A549 (cell line): ENCODE measurements at regions not wholly inside any gene's neighbourhood (a gene's known extent, or its start where the extent isn't known, plus 50 kb on each side); places are given as distances from the start of the nearest gene placed in this dataset.

ENCODE experiments used
- ATAC-seq, 2 experiments: fragments of 200-7000 bp in 1 of 2; fragments of >200 bp in 1 of 2; cut with Nextera tagmentation in 1 of 2; cut with Tn5 transposase in 1 of 2; 3 replicates each; pipeline versions ENCODE4 v1.8.0 to v1.9.1; 2018 to 2020; ENCODE audit warnings: mild to moderate bottlenecking in 1 of 2, moderate library complexity in 1 of 2
- CTCF ChIA-PET: fragments of 300-600 bp; sonication (Branson Sonifier 250); formaldehyde crosslinking; extraction: SDS; loops from one replicate; lab custom pipeline; 2021; ENCODE audit warnings: antibody characterized with exemption, inconsistent platforms; lab: Yijun Ruan, JAX
- POLR2A ChIA-PET: fragments of 350-600 bp; formaldehyde crosslinking; extraction: SDS; loops from one replicate; lab custom pipeline; 2021; ENCODE audit warnings: antibody characterized with exemption, inconsistent platforms; lab: Yijun Ruan, JAX
- DNase-seq, 2 experiments: peaks; one replicate each; pipeline versions ENCODE4 v3.0.0 to v3.0.0-alpha.2; 2011 to 2016; ENCODE audit warnings: low read depth in 1 of 2, low spot score in 1 of 2
- FAIRE-seq: peaks from 2 replicates; lab custom pipeline; 2011; peaks lifted over from hg19 to GRCh38; lab: Jason Lieb, UNC
- H3K27ac ChIP-seq, 2 experiments: fragments of >200 bp; sonication (Bioruptor Twin); formaldehyde crosslinking; 3 replicates each; pipeline ENCODE4 v1.5.1; 2016 to 2017
- H3K4me1 ChIP-seq: fragments of >200 bp; sonication (Bioruptor Twin); formaldehyde crosslinking; 3 replicates; pipeline ENCODE4 v1.6.1; 2016
- H3K4me2 ChIP-seq: fragments of >200 bp; sonication (Bioruptor Twin); formaldehyde crosslinking; 3 replicates; pipeline ENCODE4 v1.6.1; 2016
- H3K4me3 ChIP-seq: fragments of >200 bp; sonication (Bioruptor Twin); formaldehyde crosslinking; 3 replicates; pipeline ENCODE4 v1.5.1; 2016
- H3K9me3 ChIP-seq: fragments of >200 bp; sonication (Bioruptor Twin); formaldehyde crosslinking; 3 replicates; pipeline ENCODE4 v1.6.1; 2016
- BHLHE40 ChIP-seq: IDR thresholded peaks from 2 replicates; pipeline ENCODE4 v1.6.1; 2012; ENCODE audit warnings: low read depth, low read length, inconsistent platforms
- CHD2 ChIP-seq: fragments of 150-350 bp; IDR thresholded peaks from 2 replicates; pipeline ENCODE4 v1.6.1; 2014; ENCODE audit warnings: low read length; ENCODE audit not compliant: partially characterized antibody
- CTCF ChIP-seq: fragments of >200 bp; sonication (Bioruptor Twin); formaldehyde crosslinking; IDR thresholded peaks from 3 replicates; pipeline ENCODE4 v1.5.1; 2016
- EHMT2 ChIP-seq: fragments of 200-600 bp; sonication (generic); IDR thresholded peaks from 2 replicates; pipeline ENCODE4 v1.6.1; 2016; ENCODE audit warnings: antibody characterized with exemption, low read depth, mild to moderate bottlenecking, moderate library complexity
- ELK1 ChIP-seq: fragments of 150-350 bp; IDR thresholded peaks from 2 replicates; pipeline ENCODE4 v1.6.1; 2014; ENCODE audit warnings: low read depth, mild to moderate bottlenecking, low read length
- EP300 ChIP-seq, 2 experiments: fragments of >200 bp; sonication (Bioruptor Twin); formaldehyde crosslinking; IDR thresholded peaks; 2 replicates in 1 of 2; 3 replicates in 1 of 2; pipeline ENCODE4 v1.6.1; 2016 to 2017
- ESRRA ChIP-seq: fragments of 150-350 bp; IDR thresholded peaks from 2 replicates; pipeline ENCODE4 v1.6.1; 2014; ENCODE audit warnings: mild to moderate bottlenecking, low read length, borderline replicate concordance
- FOSL2 ChIP-seq, 2 experiments: fragments of 450-650 bp in 1 of 2; fragments of >200 bp in 1 of 2; sonication (Bioruptor Twin) in 1 of 2; formaldehyde crosslinking; IDR thresholded peaks; 2 replicates each; pipeline versions ENCODE4 v1.5.0 to v1.6.1; 2016 to 2020; ENCODE audit warnings: mild to moderate bottlenecking in 1 of 2, moderate library complexity in 1 of 2
- HEYL ChIP-seq: fragments of 250-450 bp; sonication (Bioruptor Pico); IDR thresholded peaks from 2 replicates; pipeline ENCODE4 v1.8.0; 2021; ENCODE audit warnings: mild to moderate bottlenecking, moderate library complexity
- HMGXB4 ChIP-seq: fragments of 250-450 bp; sonication (Bioruptor Pico); IDR thresholded peaks from 2 replicates; pipeline ENCODE4 v1.5.0; 2021; ENCODE audit warnings: mild to moderate bottlenecking, moderate library complexity, borderline replicate concordance
- HOXB13 ChIP-seq: fragments of 250-450 bp; sonication (Bioruptor Pico); IDR thresholded peaks from 2 replicates; pipeline ENCODE4 v1.5.0; 2020; ENCODE audit warnings: low read depth, mild to moderate bottlenecking, moderate library complexity
- MAFK ChIP-seq: fragments of 450-650 bp; IDR thresholded peaks from 2 replicates; pipeline ENCODE4 v1.6.1; 2014; ENCODE audit not compliant: partially characterized antibody
- NR3C1 ChIP-seq: fragments of >200 bp; sonication (Bioruptor Twin); formaldehyde crosslinking; IDR thresholded peaks from 3 replicates; pipeline ENCODE4 v1.6.1; 2017
- PBX3 ChIP-seq: IDR thresholded peaks from 2 replicates; pipeline ENCODE4 v1.6.1; 2012
- POLR2A ChIP-seq: IDR thresholded peaks from 2 replicates; pipeline ENCODE4 v1.6.1; 2012; ENCODE audit warnings: mild to moderate bottlenecking, low read length
- RAD21 ChIP-seq, 2 experiments: fragments of >200 bp in 1 of 2; sonication (Bioruptor Twin) in 1 of 2; formaldehyde crosslinking in 1 of 2; IDR thresholded peaks in 1 of 2; conservative IDR thresholded peaks in 1 of 2; 2 replicates in 1 of 2; 3 replicates in 1 of 2; pipeline ENCODE4 v1.6.1; 2012 to 2018; ENCODE audit warnings: inconsistent platforms in 1 of 2
- SMC3 ChIP-seq: fragments of >200 bp; sonication (Bioruptor Twin); formaldehyde crosslinking; IDR thresholded peaks from 3 replicates; pipeline ENCODE4 v1.6.1; 2018; ENCODE audit warnings: inconsistent platforms
- SREBF2 ChIP-seq: fragments of 450-650 bp; IDR thresholded peaks from 2 replicates; pipeline ENCODE4 v1.6.1; 2014; ENCODE audit warnings: mild to moderate bottlenecking, moderate library complexity
- TFCP2L1 ChIP-seq: fragments of 250-450 bp; sonication (Bioruptor Pico); IDR thresholded peaks from 2 replicates; pipeline ENCODE4 v1.5.0; 2021; ENCODE audit warnings: mild to moderate bottlenecking
- ZFP36 ChIP-seq: fragments of 450-650 bp; IDR thresholded peaks from 2 replicates; pipeline ENCODE4 v1.6.1; 2014; ENCODE audit warnings: borderline replicate concordance; ENCODE audit not compliant: partially characterized antibody
- ZNF302 ChIP-seq: fragments of 250-450 bp; sonication (Bioruptor Pico); IDR thresholded peaks from 2 replicates; pipeline ENCODE4 v1.9.0; 2021; ENCODE audit warnings: inconsistent platforms, mild to moderate bottlenecking, moderate library complexity
- ZSCAN20 ChIP-seq: fragments of 250-450 bp; sonication (Bioruptor Pico); IDR thresholded peaks from 2 replicates; pipeline ENCODE4 v1.8.0; 2022; ENCODE audit warnings: mild to moderate bottlenecking, moderate library complexity
- WGBS: methylation state at CpG from one replicate; pipeline ENCODE4 v1.1.6; 2017; ENCODE audit errors: missing lambda C conversion rate; 5-methylcytosine and 5-hydroxymethylcytosine counted together

GRCh38 chr13:72041165-72041564 lies 174.2 kb upstream of the DACH1 start:
- CTCF ChIA-PET = no interaction called here
- no peak for DNase-seq
- FAIRE-seq = no peak
- H3K4me2 ChIP-seq = no peak overlapping the region
- POLR2A ChIA-PET = no interaction called here
- H3K27ac ChIP-seq = no peak overlapping the region
- no peak for TF ChIP-seq POLR2A
- no peak for TF ChIP-seq EHMT2
- no peak for TF ChIP-seq SREBF2
- no peak for TF ChIP-seq HMGXB4 (CRISPR knock-in tag)
- TF ChIP-seq NR3C1 = no peak
- no peak for TF ChIP-seq HOXB13 (CRISPR knock-in tag)
- no peak for TF ChIP-seq RAD21 (conservative IDR thresholded peaks at IDR 0.05 in 1 of 2, IDR thresholded peaks at IDR 0.05 in 1 of 2)
- TF ChIP-seq ZSCAN20 (CRISPR knock-in tag) = no peak
- no peak for TF ChIP-seq ESRRA
- no peak for TF ChIP-seq CTCF
- no peak for TF ChIP-seq CHD2
- no peak for TF ChIP-seq HEYL
- no peak for TF ChIP-seq ELK1
- TF ChIP-seq ZNF302 (CRISPR knock-in tag) = no peak
- no peak for TF ChIP-seq SMC3
- no peak for TF ChIP-seq TFCP2L1 (CRISPR knock-in tag)
- no peak for TF ChIP-seq BHLHE40
- no peak for TF ChIP-seq ZFP36
- no peak for TF ChIP-seq EP300 (IDR thresholded peaks at IDR 0.05)
- ATAC-seq = no peak
- H3K9me3 ChIP-seq = no peaks in the 10 kb centered on the region
- no peak overlapping the region for H3K4me3 ChIP-seq
- 0% methylated on average over 2 of the region's 2 CpGs for WGBS
- no peaks in the 10 kb centered on the region for H3K4me1 ChIP-seq

GRCh38 chr13:72039126-72039525 lies 172.1 kb upstream of the DACH1 start:
- Histone ChIP-seq H3K4me1 (no peaks in the 10 kb centered on the region), H3K4me2 (no peak overlapping the region), H3K27ac (no peak overlapping the region), H3K9me3 (no peaks in the 10 kb centered on the region), H3K4me3 (no peak overlapping the region)
- TF ChIP-seq PBX3 = no peak
- TF ChIP-seq MAFK = peak; percentile 5
- no peak for TF ChIP-seq FOSL2 (IDR thresholded peaks at IDR 0.05)
- TF ChIP-seq FOSL2 (CRISPR knock-in tag; IDR thresholded peaks at IDR 0.05) = no peak
- no peak for TF ChIP-seq BHLHE40
- no peak for DNase-seq
- no peak for ATAC-seq
- ChIA-PET CTCF (no interaction called here), POLR2A (no interaction called here)
- 13% methylated on average over 3 of the region's 3 CpGs for WGBS
- no peak for FAIRE-seq
